ENCODE measurements at regions not wholly inside any gene's neighbourhood (a gene's known extent, or its start where the extent isn't known, plus 50 kb on each side); places are given as distances from the start of the nearest gene placed in this dataset.

DNA sequence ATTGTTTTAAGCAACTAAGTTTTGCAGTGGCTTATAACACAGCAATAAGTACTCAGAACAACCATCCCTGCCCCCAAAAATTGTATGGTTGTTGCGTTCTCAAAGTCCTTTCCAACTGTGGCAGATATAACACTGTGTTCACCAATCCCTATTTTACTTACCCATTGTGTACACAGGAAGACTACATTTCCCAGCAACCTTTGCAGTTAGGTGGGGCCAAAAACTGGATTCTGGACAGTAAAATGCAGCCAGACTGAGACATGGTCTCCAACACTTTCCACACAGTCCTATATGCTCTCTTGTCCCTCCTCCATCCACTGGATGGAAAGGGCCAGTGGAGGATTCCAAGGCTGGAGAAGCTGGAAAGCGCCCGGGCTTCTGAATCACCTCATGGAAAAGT lies 523.6 kb downstream of the BCOR start:
- H3K4me3 ChIP-seq (replicated peaks in 1 of 2; ENCODE audit: low read depth in 2 of 2, low read length in 2 of 2) = no peak overlapping the region
- no peak for DNase-seq (ENCODE audit: low read depth in 2 of 2)
- TF ChIP-seq, protein P1, sequence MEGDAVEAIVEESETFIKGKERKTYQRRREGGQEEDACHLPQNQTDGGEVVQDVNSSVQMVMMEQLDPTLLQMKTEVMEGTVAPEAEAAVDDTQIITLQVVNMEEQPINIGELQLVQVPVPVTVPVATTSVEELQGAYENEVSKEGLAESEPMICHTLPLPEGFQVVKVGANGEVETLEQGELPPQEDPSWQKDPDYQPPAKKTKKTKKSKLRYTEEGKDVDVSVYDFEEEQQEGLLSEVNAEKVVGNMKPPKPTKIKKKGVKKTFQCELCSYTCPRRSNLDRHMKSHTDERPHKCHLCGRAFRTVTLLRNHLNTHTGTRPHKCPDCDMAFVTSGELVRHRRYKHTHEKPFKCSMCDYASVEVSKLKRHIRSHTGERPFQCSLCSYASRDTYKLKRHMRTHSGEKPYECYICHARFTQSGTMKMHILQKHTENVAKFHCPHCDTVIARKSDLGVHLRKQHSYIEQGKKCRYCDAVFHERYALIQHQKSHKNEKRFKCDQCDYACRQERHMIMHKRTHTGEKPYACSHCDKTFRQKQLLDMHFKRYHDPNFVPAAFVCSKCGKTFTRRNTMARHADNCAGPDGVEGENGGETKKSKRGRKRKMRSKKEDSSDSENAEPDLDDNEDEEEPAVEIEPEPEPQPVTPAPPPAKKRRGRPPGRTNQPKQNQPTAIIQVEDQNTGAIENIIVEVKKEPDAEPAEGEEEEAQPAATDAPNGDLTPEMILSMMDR (IDR thresholded peaks at IDR 0.05; ENCODE audit: low read depth, low read length) = no peak

DNA sequence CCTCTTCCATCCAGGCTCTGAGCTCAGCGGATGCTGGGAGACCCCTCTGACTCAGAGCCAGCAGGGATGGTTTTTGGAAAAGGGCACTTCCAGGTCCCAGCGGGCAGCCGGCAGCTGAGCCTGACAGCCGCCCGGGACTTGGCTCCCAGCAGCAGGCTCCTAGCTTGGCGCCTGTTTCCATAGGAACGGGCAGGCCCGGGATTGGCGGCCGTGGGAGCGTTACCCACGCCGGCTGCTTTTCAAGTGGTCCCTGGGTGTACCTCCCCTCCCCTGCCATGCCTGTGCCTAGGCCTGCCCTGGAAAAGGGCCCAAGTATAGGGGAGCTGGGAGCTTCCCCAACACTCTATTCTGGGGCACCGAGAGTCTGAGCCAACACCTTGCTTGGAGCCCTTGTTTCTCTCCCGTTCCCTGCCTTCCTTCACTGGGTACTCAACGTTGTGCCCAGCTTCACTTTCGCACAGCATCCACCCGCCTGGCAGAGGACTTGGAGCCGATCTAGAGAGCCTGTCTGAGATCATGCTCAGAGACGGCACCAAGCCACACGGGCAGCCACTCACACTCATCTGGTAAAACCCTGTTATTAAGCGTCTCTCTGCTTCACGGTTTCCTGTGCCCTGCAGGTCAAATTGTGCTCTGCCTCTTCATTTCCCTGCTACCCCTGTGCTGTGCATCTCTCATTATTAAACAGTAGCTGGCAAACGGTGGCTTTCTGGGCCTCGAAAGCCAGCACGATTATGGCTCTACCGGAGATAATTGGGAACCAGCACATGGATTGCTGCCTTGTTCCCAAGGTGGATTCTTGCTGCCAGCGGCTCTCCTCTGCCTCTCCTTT lies 521.5 kb downstream of the BCOR start:
- TF ChIP-seq, protein P1 (IDR thresholded peaks at IDR 0.05; ENCODE audit: low read depth, low read length) = no peak
- DNase-seq (ENCODE audit: low read depth in 2 of 2) = no peak
- H3K4me3 ChIP-seq (replicated peaks in 1 of 2; ENCODE audit: low read depth in 2 of 2, low read length in 2 of 2) = no peak overlapping the region

DNA sequence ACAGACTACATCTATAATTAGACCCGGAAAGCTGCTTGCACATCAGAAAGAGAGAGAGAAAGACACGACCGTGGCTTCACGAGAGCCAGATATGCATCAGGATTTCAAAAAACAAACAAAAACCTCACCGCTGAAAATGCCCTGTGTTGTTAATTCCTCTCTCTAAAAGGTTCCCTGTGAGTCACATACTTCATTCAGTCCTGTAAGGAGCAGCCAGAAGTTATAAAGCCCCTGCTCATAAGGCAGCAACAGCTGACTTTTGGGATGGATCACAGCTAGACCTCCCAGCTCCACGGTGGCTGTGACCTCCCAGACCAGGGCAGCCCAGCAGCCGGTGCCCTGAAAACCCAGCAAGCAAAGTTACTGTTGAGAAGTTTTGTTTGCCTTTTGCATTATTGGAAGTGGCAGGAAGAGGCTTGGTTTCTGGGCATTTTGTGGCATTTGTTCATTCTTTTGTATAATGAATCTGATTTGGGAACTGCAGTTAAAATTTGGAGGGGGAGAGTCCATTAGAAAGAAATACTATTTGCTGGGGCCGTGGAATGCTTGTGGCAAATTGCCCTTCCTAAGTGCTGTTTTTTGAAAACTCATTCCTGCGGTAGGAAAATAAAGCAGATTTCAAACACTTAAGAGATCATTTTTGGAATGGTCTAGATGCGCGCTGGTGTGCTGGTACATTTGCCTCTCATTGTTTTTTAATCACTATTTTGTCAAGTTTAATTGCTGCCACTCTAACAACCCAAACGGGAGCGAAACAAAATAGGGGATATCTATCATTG lies 520.4 kb downstream of the BCOR start:
- DNase-seq (ENCODE audit: low read depth in 2 of 2) = peak; percentile 0 to 5
- TF ChIP-seq, protein P1 (IDR thresholded peaks at IDR 0.05; ENCODE audit: low read depth, low read length) = no peak
- no peak overlapping the region for H3K4me3 ChIP-seq (replicated peaks in 1 of 2; ENCODE audit: low read depth in 2 of 2, low read length in 2 of 2)

DNA sequence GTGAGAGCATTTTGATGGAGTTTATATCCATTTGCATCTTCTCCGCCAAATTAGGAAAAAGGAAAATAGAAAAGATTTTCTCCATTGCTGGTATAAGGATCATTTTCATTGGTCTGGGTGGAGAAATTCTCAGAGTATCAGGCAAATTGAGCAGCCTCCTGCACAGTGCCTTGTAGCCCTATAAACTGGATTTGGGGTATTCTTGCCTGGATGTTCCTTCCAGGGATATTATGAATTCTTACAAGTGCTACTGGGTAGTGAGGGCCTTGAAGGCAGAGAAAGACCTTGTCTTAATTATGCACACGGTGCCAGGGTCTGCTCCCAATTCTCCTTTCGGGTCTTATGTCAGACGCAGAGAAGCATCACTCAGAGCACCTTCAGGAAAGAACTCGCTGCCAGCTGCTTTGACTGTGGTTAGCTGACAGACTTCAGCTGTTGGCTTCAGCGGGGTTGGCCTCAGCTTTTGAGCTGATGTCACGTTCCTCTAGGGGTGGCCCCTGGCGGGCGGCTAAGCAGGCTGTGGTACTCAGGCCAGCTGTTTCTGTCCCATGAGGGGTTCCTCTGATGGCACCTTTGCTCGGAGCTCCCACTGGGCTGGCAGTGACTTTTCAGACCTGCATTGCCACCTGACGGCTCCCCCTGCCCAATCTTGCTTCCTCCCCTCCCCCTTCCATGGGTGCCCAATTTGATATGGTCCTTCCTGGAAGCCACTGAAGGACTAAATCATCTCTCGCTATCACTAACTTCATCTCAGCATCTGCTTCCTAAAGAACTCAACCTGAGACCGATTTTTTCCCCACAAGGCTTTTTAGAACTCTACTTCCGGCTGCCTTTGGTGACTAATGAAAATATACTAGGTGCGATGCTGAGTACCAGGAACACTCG lies 519.5 kb downstream of the BCOR start:
- TF ChIP-seq, protein P1 (IDR thresholded peaks at IDR 0.05; ENCODE audit: low read depth, low read length) = no peak
- peak in 1 of 2 donors; percentile 8 for DNase-seq (ENCODE audit: low read depth in 2 of 2)
- no peak overlapping the region for H3K4me3 ChIP-seq (replicated peaks in 1 of 2; ENCODE audit: low read depth in 2 of 2, low read length in 2 of 2)

DNA sequence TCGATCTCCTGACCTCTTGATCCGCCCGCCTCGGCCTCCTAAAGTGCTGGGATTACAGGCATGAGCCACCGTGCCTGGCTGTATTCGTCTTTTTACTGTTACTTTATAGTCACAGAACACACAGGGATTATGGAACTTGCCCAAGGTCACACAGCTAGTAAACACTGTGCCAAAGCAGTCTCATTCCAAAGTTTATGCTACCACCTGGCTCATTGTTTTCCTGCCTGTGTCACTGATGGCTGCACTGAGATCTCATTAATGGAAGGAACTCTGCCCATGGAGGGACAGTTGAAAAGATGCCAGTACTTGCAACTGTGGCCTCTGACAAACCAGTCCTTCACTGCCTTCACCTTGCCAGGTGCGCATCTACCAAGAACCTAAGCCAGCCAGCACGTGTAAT lies 517.7 kb downstream of the BCOR start:
- no peak for DNase-seq (ENCODE audit: low read depth in 2 of 2)
- H3K4me3 ChIP-seq (replicated peaks in 1 of 2; ENCODE audit: low read depth in 2 of 2, low read length in 2 of 2) = no peak overlapping the region
- TF ChIP-seq, protein P1 (IDR thresholded peaks at IDR 0.05; ENCODE audit: low read depth, low read length) = no peak

DNA sequence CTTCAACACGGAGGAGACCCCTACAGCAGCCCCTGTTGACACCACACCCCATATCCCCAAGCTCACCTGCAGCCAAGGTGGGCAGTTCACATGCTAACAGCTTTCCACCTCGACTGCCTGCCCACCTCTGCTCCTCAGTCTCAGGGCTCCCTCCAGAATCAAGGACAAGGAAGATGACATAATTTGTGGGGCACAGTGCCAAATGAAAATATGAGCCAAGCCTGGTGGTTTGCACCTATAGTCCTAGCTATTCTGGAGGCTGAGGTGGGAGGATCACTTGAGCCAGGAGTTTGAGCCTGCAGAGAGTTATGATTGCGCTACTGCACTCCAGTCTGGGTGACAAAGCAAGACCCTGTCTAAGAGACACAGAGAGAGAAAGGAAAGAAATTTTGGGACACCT lies 516.3 kb downstream of the BCOR start:
- DNase-seq (ENCODE audit: low read depth in 2 of 2) = no peak
- TF ChIP-seq, protein P1 (IDR thresholded peaks at IDR 0.05; ENCODE audit: low read depth, low read length) = no peak
- no peak overlapping the region for H3K4me3 ChIP-seq (replicated peaks in 1 of 2; ENCODE audit: low read depth in 2 of 2, low read length in 2 of 2)

All from cardiac fibroblast (primary cell).